ENCODE measurements at regions not wholly inside any gene's neighbourhood (a gene's known extent, or its start where the extent isn't known, plus 50 kb on each side); places are given as distances from the start of the nearest gene placed in this dataset.

- H3K9me3 ChIP-seq (ENCODE audit: insufficient read depth in 2 of 2, low read depth in 1 of 2, low read length in 1 of 2): peaks cover 0 to 6% of the 10 kb centered on the region in 2 experiments; a peak in 2 of 4 replicates
- no peak overlapping the region for H3K14ac ChIP-seq (ENCODE audit: insufficient read length)
- H2AFZ ChIP-seq (ENCODE audit: low read length): no peak overlapping the region
- ChIA-PET CTCF (ENCODE audit: partially characterized antibody) (interaction anchor here (0.9 kb wide), 3 partner anchors 9 to 83 kb away, joined by 3 to 4 read pairs (median 3); no protein-coding TSS in a partner anchor), POLR2A (ENCODE audit: partially characterized antibody) (interaction anchor here (0.7 kb wide), 1 partner anchor 456 kb away, joined by 3 read pairs; no protein-coding TSS in a partner anchor)
- H2AK5ac ChIP-seq (ENCODE audit: low read depth, low read length): no peak overlapping the region
- no peaks in the 10 kb centered on the region for H3K36me3 ChIP-seq (ENCODE audit: control insufficient read depth in 2 of 4, insufficient read depth in 4 of 4, low read length in 3 of 4)
- no peaks in the 10 kb centered on the region for H3K27me3 ChIP-seq (replicated peaks in 1 of 4; ENCODE audit: control insufficient read depth in 3 of 4, extremely low read depth in 1 of 4, insufficient read depth in 3 of 4, low read length in 3 of 4)
- no peak overlapping the region for H3K23ac ChIP-seq (ENCODE audit: insufficient read length)
- H3K4me1 ChIP-seq (replicated peaks in 1 of 4; ENCODE audit: control insufficient read depth in 3 of 4, insufficient read depth in 4 of 4, low read length in 3 of 4): no peaks in the 10 kb centered on the region
- DNase-seq (ENCODE audit: low read depth in 1 of 2, low spot score in 2 of 2) (no peak), FAIRE-seq (no peak)
- H4K20me1 ChIP-seq (replicated peaks in 1 of 2; ENCODE audit: control insufficient read depth in 1 of 2, insufficient read depth in 2 of 2, low read length in 2 of 2): no peaks in the 10 kb centered on the region
- H3K27ac ChIP-seq (ENCODE audit: low read depth, low read length): no peak overlapping the region
- no peak overlapping the region for H2BK120ac ChIP-seq (replicated peaks; ENCODE audit: low read depth, low read length)
- H3K4me3 ChIP-seq (ENCODE audit: extremely low read depth in 1 of 4, insufficient read depth in 2 of 4, low read depth in 3 of 4, low read length in 4 of 4): no peak overlapping the region
- no peak overlapping the region for H2BK5ac ChIP-seq (ENCODE audit: low read depth, low read length)
- no peak overlapping the region for H2BK15ac ChIP-seq (ENCODE audit: low read length)
- H4K91ac ChIP-seq (replicated peaks; ENCODE audit: insufficient read length, low read length): no peak overlapping the region
- no peak for TF ChIP-seq ZNF274 (IDR thresholded peaks at IDR 0.05; ENCODE audit: borderline replicate concordance, extremely low read depth, low read length)
- no peak for TF ChIP-seq SP1 (IDR thresholded peaks at IDR 0.05; ENCODE audit: low read depth, low read length)
- no peak overlapping the region for H3K4me2 ChIP-seq (ENCODE audit: insufficient read depth in 1 of 2, low read depth in 2 of 2, low read length in 2 of 2)
- no peak overlapping the region for H3K18ac ChIP-seq (ENCODE audit: extremely low read depth, low read length)
- no peaks in the 10 kb centered on the region for H3K79me1 ChIP-seq (ENCODE audit: low read depth, low read length)
- H2BK20ac ChIP-seq (ENCODE audit: low read length): no peak overlapping the region
- H4K5ac ChIP-seq (ENCODE audit: insufficient read length, low read depth, low read length): no peak overlapping the region
- no peaks in the 10 kb centered on the region for H3K23me2 ChIP-seq (ENCODE audit: low read depth, low read length)
- H2BK12ac ChIP-seq (ENCODE audit: low read depth, low read length): no peak overlapping the region
- H3K56ac ChIP-seq (replicated peaks; ENCODE audit: insufficient read length, low read depth, low read length): no peak overlapping the region
- H3K79me2 ChIP-seq (ENCODE audit: control insufficient read depth in 1 of 2, insufficient read depth in 2 of 2, low read length in 2 of 2): no peaks in the 10 kb centered on the region
- no peak overlapping the region for H3K4ac ChIP-seq (replicated peaks; ENCODE audit: insufficient read length, low read depth, low read length)
- no peak overlapping the region for H3K9ac ChIP-seq (replicated peaks in 1 of 4; ENCODE audit: extremely low read depth in 1 of 4, low read depth in 3 of 4, low read length in 3 of 4)
- no peak overlapping the region for H4K8ac ChIP-seq (ENCODE audit: extremely low read depth, insufficient read depth, low read length)
These were observed 81.5 kb upstream of the TRPM3 start for GRCh38 chr9:71202931-71203330.
